GM12891 (cell line): ENCODE measurements at regions not wholly inside any gene's neighbourhood (a gene's known extent, or its start where the extent isn't known, plus 50 kb on each side); places are given as distances from the start of the nearest gene placed in this dataset.

Experiments used
- POLR2AphosphoS5 ChIP-seq: IDR thresholded peaks from 2 replicates; pipeline ENCODE4 v1.6.1; 2011; ENCODE audit warnings: low read depth, low read length, control low read depth
- TAF1 ChIP-seq: IDR thresholded peaks from 2 replicates; pipeline ENCODE4 v1.6.1; 2011; ENCODE audit warnings: low read depth, low read length, control low read depth

DNA sequence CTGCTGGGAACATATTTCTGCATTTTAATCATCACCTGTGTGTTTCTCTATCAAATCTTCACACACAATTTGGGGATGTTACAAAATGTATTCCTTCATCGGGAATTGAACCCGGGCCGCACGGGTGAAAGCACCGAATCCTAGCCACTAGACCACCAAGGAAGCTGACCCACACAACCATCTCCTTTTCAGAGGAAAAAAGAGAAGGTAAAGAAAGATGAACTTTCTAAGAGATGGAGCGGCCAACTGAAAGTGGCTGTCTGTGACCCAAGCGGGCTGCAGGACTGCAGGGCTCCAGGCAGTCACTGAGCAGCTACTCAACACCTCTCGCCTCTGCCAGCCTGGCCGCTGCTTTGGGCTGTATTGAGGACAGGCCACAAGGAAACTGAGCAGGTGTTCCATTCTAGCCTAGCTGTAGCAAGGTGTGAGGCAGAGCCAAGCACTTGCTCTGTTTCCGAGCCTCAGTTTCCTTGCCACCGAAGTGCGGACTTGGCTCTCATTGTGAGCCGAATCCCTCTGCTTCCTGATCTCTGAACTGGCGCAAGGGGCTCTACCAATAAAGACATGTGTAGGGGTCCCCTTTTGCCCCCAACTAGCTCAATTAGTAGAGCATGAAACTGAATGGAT is 156.9 kb upstream of the NBPF11 start:
- TF ChIP-seq TAF1, result no peak
- TF ChIP-seq POLR2AphosphoS5, result no peak
